HepG2 (cell line): ENCODE measurements at regions not wholly inside any gene's neighbourhood (a gene's known extent, or its start where the extent isn't known, plus 50 kb on each side); places are given as distances from the start of the nearest gene placed in this dataset.

Source experiments
- ATAC-seq: fragments of 200-7000 bp; cut with Tn5 transposase; 3 replicates; pipeline ENCODE4 v1.9.1; 2020; ENCODE audit warnings: mild to moderate bottlenecking, moderate library complexity
- BruUV-seq: library from RNA; stranded (reverse); fragments of 400-500 nt; replicated peaks from 2 replicates; lab custom pipeline; 2021; lab: Mats Ljungman, UMichigan
- CTCF ChIA-PET: fragments of 300-600 bp; formaldehyde crosslinking; extraction: SDS; loops from one replicate; lab custom pipeline; 2021; ENCODE audit warnings: low total read pairs, inconsistent platforms, low intra/inter-chr PET ratio; lab: Yijun Ruan, JAX
- POLR2A ChIA-PET: fragments of 350-600 bp; sonication (Branson Sonifier 250); formaldehyde crosslinking; loops from one replicate; lab custom pipeline; 2020; ENCODE audit warnings: antibody characterized with exemption, inconsistent platforms; lab: Yijun Ruan, JAX
- DNase-seq: peaks from one replicate; pipeline ENCODE4 v3.0.0-alpha.2; 2015; ENCODE audit warnings: low spot score
- FAIRE-seq: peaks from 3 replicates; lab custom pipeline; 2011; peaks lifted over from hg19 to GRCh38; lab: Jason Lieb, UNC
- H2AFZ ChIP-seq: one replicate; pipeline ENCODE4 v1.6.1; 2011; ENCODE audit warnings: low read length, inconsistent platforms
- H3K27ac ChIP-seq: fragments of 300-600 bp; 3 replicates; pipeline ENCODE4 v1.8.0; 2011; ENCODE audit warnings: mixed run types, mild to moderate bottlenecking, mixed read lengths, low read length, inconsistent platforms; ENCODE audit not compliant: insufficient read depth; ENCODE audit errors: extremely low read length
- H3K27me3 ChIP-seq, 2 experiments: fragments of 200-600 bp in 1 of 2; 2 replicates in 1 of 2; 3 replicates in 1 of 2; pipeline versions ENCODE4 v1.6.0 to v1.8.0; 2011; ENCODE audit warnings: low read length in 2 of 2, mild to moderate bottlenecking in 2 of 2, moderate library complexity in 2 of 2, inconsistent platforms in 1 of 2; ENCODE audit not compliant: insufficient read depth in 2 of 2, control insufficient read depth in 1 of 2
- H3K36me3 ChIP-seq, 2 experiments: fragments of 200-600 bp in 1 of 2; replicated peaks in 1 of 2; 2 replicates in 1 of 2; 3 replicates in 1 of 2; pipeline versions ENCODE4 v1.5.1 to v1.8.0; 2011; ENCODE audit warnings: low read length in 2 of 2, inconsistent platforms in 1 of 2; ENCODE audit not compliant: insufficient read depth in 2 of 2, control insufficient read depth in 1 of 2
- H3K4me1 ChIP-seq: 2 replicates; pipeline ENCODE4 v1.5.1; 2012; ENCODE audit warnings: low read length, inconsistent platforms; ENCODE audit not compliant: insufficient read depth
- H3K4me2 ChIP-seq: 2 replicates; pipeline ENCODE4 v1.6.0; 2011; ENCODE audit warnings: low read depth, low read length, inconsistent platforms
- H3K4me3 ChIP-seq, 3 experiments: fragments of 200-600 bp in 1 of 3; sonication (generic), shearing (Covaris generic) in 1 of 3; replicated peaks in 1 of 3; 2 replicates each; pipeline ENCODE4 v1.5.1; 2011 to 2016; ENCODE audit warnings: low read length in 3 of 3, inconsistent platforms in 2 of 3, low read depth in 2 of 3, mild to moderate bottlenecking in 2 of 3, control low read depth in 1 of 3, mixed read lengths in 1 of 3; ENCODE audit not compliant: insufficient read depth in 1 of 3
- H3K79me2 ChIP-seq: one replicate; pipeline ENCODE4 v1.6.1; 2011; ENCODE audit warnings: low read length, inconsistent platforms; ENCODE audit not compliant: insufficient read depth
- H3K9ac ChIP-seq: 2 replicates; pipeline ENCODE4 v1.6.0; 2011; ENCODE audit warnings: mild to moderate bottlenecking, low read depth, low read length, inconsistent platforms; ENCODE audit not compliant: insufficient read depth
- H3K9me3 ChIP-seq: 2 replicates; pipeline ENCODE4 v1.5.1; 2012; ENCODE audit warnings: mild to moderate bottlenecking, low read length
- H4K20me1 ChIP-seq: 2 replicates; pipeline ENCODE4 v1.6.0; 2011; ENCODE audit warnings: inconsistent platforms, mild to moderate bottlenecking, low read length, moderate library complexity; ENCODE audit not compliant: insufficient read depth
- EEA1 ChIP-seq: sonication (generic); formaldehyde crosslinking; IDR thresholded peaks from 2 replicates; pipeline ENCODE4 v1.5.1; 2020; ENCODE audit warnings: mild to moderate bottlenecking, missing genetic modification reagents, borderline replicate concordance
- MXD1 ChIP-seq: sonication (generic); formaldehyde crosslinking; IDR thresholded peaks from 2 replicates; pipeline ENCODE4 v1.4.0; 2020; ENCODE audit warnings: mild to moderate bottlenecking, missing genetic modification reagents
- ZHX1 ChIP-seq: sonication (generic); formaldehyde crosslinking; IDR thresholded peaks from 2 replicates; pipeline ENCODE4 v1.8.1; 2022; ENCODE audit warnings: low read depth, mild to moderate bottlenecking, missing genetic modification reagents
- ZNF263 ChIP-seq: sonication (generic); formaldehyde crosslinking; IDR thresholded peaks from 2 replicates; pipeline ENCODE4 v1.4.0; 2020; ENCODE audit warnings: missing genetic modification reagents
- ZNF543 ChIP-seq: sonication (generic); formaldehyde crosslinking; IDR thresholded peaks from 2 replicates; pipeline ENCODE4 v1.4.0; 2020; ENCODE audit warnings: mild to moderate bottlenecking, missing genetic modification reagents
- WGBS: methylation state at CpG from one replicate; pipeline ENCODE4 v1.1.6; 2017; ENCODE audit warnings: low lambda C conversion rate; 5-methylcytosine and 5-hydroxymethylcytosine counted together
- in situ Hi-C: cut with HindIII; loops from 2 replicates; pipeline ENCODE4 v1.10.0; 2017; ENCODE audit warnings: low pct_unique_long_range_greater_than_20kb; ENCODE audit not compliant: extremely low pct_ligation_motif_present
- intact Hi-C: fragments of 100-400 bp; cut with micrococcal nuclease; formaldehyde crosslinking; loops from one replicate; pipeline ENCODE4 v1.10.0; 2022; ENCODE audit not compliant: unreplicated experiment

GRCh38 chr20:53876956-53877355 lies 193.4 kb downstream of the BCAS1 start:
- intact Hi-C loops (no loop called here), in situ Hi-C loops (no loop called here)
- ChIA-PET POLR2A (no interaction called here), CTCF (no interaction called here)
- no peak overlapping the region for H2AFZ ChIP-seq
- FAIRE-seq (no peak), ATAC-seq (no peak), DNase-seq (no peak)
- no peak overlapping the region for H3K9ac ChIP-seq
- no peak for TF ChIP-seq MXD1 (CRISPR knock-in tag)
- TF ChIP-seq ZNF543 (CRISPR knock-in tag), result 0 out of 2 replicates have a peak, but pooled peaks have one; percentile 7
- TF ChIP-seq ZHX1 (CRISPR knock-in tag), result no peak
- no peak overlapping the region for H3K4me2 ChIP-seq
- no peaks in the 10 kb centered on the region for H4K20me1 ChIP-seq
- H3K36me3 ChIP-seq, result no peaks in the 10 kb centered on the region
- no peak overlapping the region for H3K4me3 ChIP-seq
- peaks cover 64% of the 10 kb centered on the region for H3K4me1 ChIP-seq
- no TSS peak for BruUV-seq
- 77% methylated on average over 10 of the region's 10 CpGs for WGBS
- H3K27me3 ChIP-seq, result no peaks in the 10 kb centered on the region
- H3K27ac ChIP-seq, result no peak overlapping the region
- H3K9me3 ChIP-seq, result no peaks in the 10 kb centered on the region
- H3K79me2 ChIP-seq, result no peaks in the 10 kb centered on the region

GRCh38 chr20:53876470-53876869 lies 193.9 kb downstream of the BCAS1 start:
- no peak overlapping the region for H3K9ac ChIP-seq
- FAIRE-seq (no peak), DNase-seq (no peak), ATAC-seq (no peak)
- H3K79me2 ChIP-seq, result no peaks in the 10 kb centered on the region
- intact Hi-C loops, result no loop called here
- no peaks in the 10 kb centered on the region for H3K36me3 ChIP-seq
- H2AFZ ChIP-seq, result no peak overlapping the region
- no peaks in the 10 kb centered on the region for H3K27me3 ChIP-seq
- no peaks in the 10 kb centered on the region for H3K9me3 ChIP-seq
- no peak overlapping the region for H3K27ac ChIP-seq
- H4K20me1 ChIP-seq, result no peaks in the 10 kb centered on the region
- H3K4me2 ChIP-seq, result no peak overlapping the region
- ChIA-PET CTCF (no interaction called here), POLR2A (no interaction called here)
- peaks cover 67% of the 10 kb centered on the region for H3K4me1 ChIP-seq
- TF ChIP-seq ZNF263 (peak; percentile 73), EEA1 (CRISPR knock-in tag) (no peak)
- 83% methylated on average over 8 of the region's 8 CpGs for WGBS
- in situ Hi-C loops, result no loop called here
- no TSS peak for BruUV-seq
- no peak overlapping the region for H3K4me3 ChIP-seq
